Suprapubic skin (tissue), 4 donors: ENCODE measurements at regions not wholly inside any gene's neighbourhood (a gene's known extent, or its start where the extent isn't known, plus 50 kb on each side); places are given as distances from the start of the nearest gene placed in this dataset.

ENCODE experiments used
- DNase-seq, 2 donors: peaks; one replicate each; pipeline ENCODE4 v3.0.0-alpha.2; 2019; ENCODE audit warnings: low spot score in 2 of 2
- H3K27ac ChIP-seq: fragments of 200-600 bp; sonication (generic); one replicate; pipeline ENCODE4 v1.5.1; 2019
- H3K27me3 ChIP-seq: fragments of 200-600 bp; sonication (generic); one replicate; pipeline ENCODE4 v1.5.1; 2019
- H3K36me3 ChIP-seq: fragments of 200-600 bp; sonication (generic); one replicate; pipeline ENCODE4 v1.5.1; 2019
- H3K4me1 ChIP-seq: fragments of 200-600 bp; sonication (generic); one replicate; pipeline ENCODE4 v1.5.1; 2019
- H3K4me3 ChIP-seq: fragments of 200-600 bp; sonication (generic); one replicate; pipeline ENCODE4 v1.5.1; 2019; ENCODE audit warnings: mild to moderate bottlenecking
- H3K9me3 ChIP-seq: fragments of 200-600 bp; sonication (generic); one replicate; pipeline ENCODE4 v1.5.1; 2019
- EP300 ChIP-seq: sonication (generic); formaldehyde crosslinking; IDR thresholded peaks from one replicate; pipeline ENCODE4 v1.6.1; 2017; ENCODE audit warnings: antibody characterized with exemption
- POLR2A ChIP-seq, 2 donors: fragments of 450-650 bp; IDR thresholded peaks; one replicate each; pipeline ENCODE4 v1.6.1; 2017; ENCODE audit warnings: antibody characterized with exemption in 2 of 2, mild to moderate bottlenecking in 2 of 2, moderate library complexity in 2 of 2
- POLR2AphosphoS5 ChIP-seq, 3 donors: sonication (generic); formaldehyde crosslinking; IDR thresholded peaks; one replicate each; pipeline ENCODE4 v1.6.1; 2017; ENCODE audit warnings: antibody characterized with exemption in 3 of 3
- WGBS: methylation state at CpG from one replicate; pipeline ENCODE4 v1.1.5; 2018; 5-methylcytosine and 5-hydroxymethylcytosine counted together
- TF ChIP-seq, protein P1 (sequence below), 2 donors: fragments of 200-600 bp in 1 of 2; fragments of 450-650 bp in 1 of 2; sonication (generic) in 1 of 2; IDR thresholded peaks; one replicate each; pipeline ENCODE4 v1.5.1; 2016 to 2019; ENCODE audit warnings: antibody characterized with exemption in 2 of 2, mild to moderate bottlenecking in 1 of 2, moderate library complexity in 1 of 2

GRCh38 chrX:39020051-39020669 lies 218.9 kb downstream of the MID1IP1 start:
- H3K36me3 ChIP-seq = no peaks in the 10 kb centered on the region
- H3K4me1 ChIP-seq = no peaks in the 10 kb centered on the region
- no peak for DNase-seq
- H3K27me3 ChIP-seq = no peaks in the 10 kb centered on the region
- H3K27ac ChIP-seq = no peak overlapping the region
- no peaks in the 10 kb centered on the region for H3K9me3 ChIP-seq
- no peak overlapping the region for H3K4me3 ChIP-seq
- no peak for TF ChIP-seq EP300
- no peak for TF ChIP-seq POLR2A (IDR thresholded peaks at IDR 0.05)
- TF ChIP-seq POLR2AphosphoS5 (IDR thresholded peaks at IDR 0.05) = no peak
- TF ChIP-seq, protein P1, sequence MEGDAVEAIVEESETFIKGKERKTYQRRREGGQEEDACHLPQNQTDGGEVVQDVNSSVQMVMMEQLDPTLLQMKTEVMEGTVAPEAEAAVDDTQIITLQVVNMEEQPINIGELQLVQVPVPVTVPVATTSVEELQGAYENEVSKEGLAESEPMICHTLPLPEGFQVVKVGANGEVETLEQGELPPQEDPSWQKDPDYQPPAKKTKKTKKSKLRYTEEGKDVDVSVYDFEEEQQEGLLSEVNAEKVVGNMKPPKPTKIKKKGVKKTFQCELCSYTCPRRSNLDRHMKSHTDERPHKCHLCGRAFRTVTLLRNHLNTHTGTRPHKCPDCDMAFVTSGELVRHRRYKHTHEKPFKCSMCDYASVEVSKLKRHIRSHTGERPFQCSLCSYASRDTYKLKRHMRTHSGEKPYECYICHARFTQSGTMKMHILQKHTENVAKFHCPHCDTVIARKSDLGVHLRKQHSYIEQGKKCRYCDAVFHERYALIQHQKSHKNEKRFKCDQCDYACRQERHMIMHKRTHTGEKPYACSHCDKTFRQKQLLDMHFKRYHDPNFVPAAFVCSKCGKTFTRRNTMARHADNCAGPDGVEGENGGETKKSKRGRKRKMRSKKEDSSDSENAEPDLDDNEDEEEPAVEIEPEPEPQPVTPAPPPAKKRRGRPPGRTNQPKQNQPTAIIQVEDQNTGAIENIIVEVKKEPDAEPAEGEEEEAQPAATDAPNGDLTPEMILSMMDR (IDR thresholded peaks at IDR 0.05) = no peak
- WGBS = 77% methylated on average over 5 of the region's 6 CpGs

DNA sequence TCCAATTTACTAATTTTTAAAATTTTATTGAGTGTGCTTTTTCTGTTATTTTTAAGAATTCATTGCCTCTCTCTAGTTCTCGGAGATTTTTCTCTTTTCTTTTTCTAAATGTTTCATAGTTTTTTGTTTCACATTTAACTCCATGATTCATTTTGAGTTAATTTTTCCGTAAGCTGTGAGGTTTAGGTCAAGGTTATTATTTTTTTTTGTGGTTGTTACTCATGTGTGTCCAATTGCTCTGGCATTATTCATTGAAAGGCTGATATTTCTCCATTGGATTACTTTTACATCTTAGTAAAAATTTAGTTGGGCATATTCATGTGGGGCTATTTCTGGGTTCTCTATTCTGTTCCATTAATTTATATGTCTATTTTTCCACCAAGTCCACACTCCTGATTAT lies 220.8 kb downstream of the MID1IP1 start:
- Histone ChIP-seq H3K36me3 (no peaks in the 10 kb centered on the region), H3K4me3 (no peak overlapping the region), H3K4me1 (no peaks in the 10 kb centered on the region), H3K9me3 (no peaks in the 10 kb centered on the region), H3K27ac (no peak overlapping the region), H3K27me3 (no peaks in the 10 kb centered on the region)
- DNase-seq = no peak
- WGBS = 78% methylated on average over 2 of the region's 2 CpGs
- no peak for TF ChIP-seq POLR2A (IDR thresholded peaks at IDR 0.05)
- TF ChIP-seq POLR2AphosphoS5 (IDR thresholded peaks at IDR 0.05) = no peak
- TF ChIP-seq EP300 = no peak
- TF ChIP-seq, protein P1 (IDR thresholded peaks at IDR 0.05) = no peak

DNA sequence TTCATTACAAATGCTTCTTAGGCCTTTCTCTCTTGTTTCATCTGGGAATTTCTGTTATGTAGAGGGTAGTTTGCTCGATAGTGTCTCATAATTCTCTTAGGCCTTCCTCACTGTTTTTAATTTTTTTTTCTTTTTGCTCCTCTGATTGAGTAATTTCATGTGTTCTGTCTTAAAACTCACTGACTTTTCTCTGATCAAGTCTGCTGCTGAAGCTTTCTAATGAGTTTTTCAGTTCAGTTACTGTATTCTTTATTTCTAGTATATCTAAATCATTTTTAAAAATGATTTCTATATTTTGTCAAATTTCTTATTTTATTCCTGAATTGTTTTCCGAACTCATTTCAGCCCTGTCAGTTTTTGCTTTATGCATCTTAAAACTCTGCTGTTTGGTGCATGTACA lies 228.0 kb downstream of the MID1IP1 start:
- TF ChIP-seq EP300 (no peak), POLR2A (IDR thresholded peaks at IDR 0.05) (no peak), POLR2AphosphoS5 (IDR thresholded peaks at IDR 0.05) (no peak)
- TF ChIP-seq, protein P1 (IDR thresholded peaks at IDR 0.05) = no peak
- DNase-seq = no peak
- Histone ChIP-seq H3K4me1 (no peaks in the 10 kb centered on the region), H3K36me3 (no peaks in the 10 kb centered on the region), H3K9me3 (no peaks in the 10 kb centered on the region), H3K27ac (no peak overlapping the region), H3K27me3 (no peaks in the 10 kb centered on the region), H3K4me3 (no peak overlapping the region)
- 73% methylated on average over 2 of the region's 2 CpGs for WGBS

DNA sequence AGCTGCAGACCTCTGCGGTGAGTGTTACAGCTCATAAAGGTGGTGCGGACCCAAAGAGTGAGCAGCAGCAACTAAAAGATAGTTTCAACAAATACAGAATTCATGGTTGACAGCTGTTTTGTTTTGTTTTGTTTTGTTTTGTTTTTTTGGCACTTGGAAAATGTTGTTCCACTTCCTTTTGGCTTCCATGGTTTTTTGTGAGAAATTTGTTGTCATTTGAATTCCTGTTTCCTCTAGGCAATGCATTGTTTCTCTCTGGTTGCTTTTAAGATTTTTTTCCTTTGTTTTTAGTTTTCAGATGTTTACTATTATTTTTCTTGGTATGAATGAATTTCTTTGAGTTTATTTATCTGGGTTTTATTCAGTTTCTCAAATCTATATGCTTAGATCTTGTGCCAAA lies 229.4 kb downstream of the MID1IP1 start:
- Histone ChIP-seq H3K4me1 (no peaks in the 10 kb centered on the region), H3K27ac (no peak overlapping the region), H3K36me3 (no peaks in the 10 kb centered on the region), H3K9me3 (no peaks in the 10 kb centered on the region), H3K4me3 (no peak overlapping the region), H3K27me3 (no peaks in the 10 kb centered on the region)
- TF ChIP-seq EP300 (no peak), POLR2AphosphoS5 (IDR thresholded peaks at IDR 0.05) (no peak), POLR2A (IDR thresholded peaks at IDR 0.05) (no peak)
- TF ChIP-seq, protein P1 (IDR thresholded peaks at IDR 0.05) = no peak
- no peak for DNase-seq
- 91% methylated on average over 2 of the region's 2 CpGs for WGBS

DNA sequence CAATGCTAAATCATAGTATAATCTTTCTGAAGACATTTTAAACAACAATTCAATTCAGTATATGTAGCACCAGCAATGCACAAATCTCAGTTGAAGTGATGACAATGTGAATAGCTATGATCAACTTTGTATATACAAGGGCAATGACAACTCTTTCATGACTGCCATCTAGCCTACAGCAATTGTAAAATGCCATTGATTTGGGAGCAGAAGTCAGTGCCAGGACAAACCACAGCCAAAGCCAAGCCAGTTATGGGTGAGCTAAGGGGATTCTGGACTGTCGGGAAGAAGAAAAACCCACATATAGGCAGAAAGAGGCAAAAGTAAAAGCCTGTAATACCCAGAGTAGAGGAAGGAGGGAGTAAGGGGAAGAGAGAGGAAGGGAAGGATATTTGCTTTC lies 238.6 kb downstream of the MID1IP1 start:
- H3K36me3 ChIP-seq = no peaks in the 10 kb centered on the region
- no peaks in the 10 kb centered on the region for H3K27me3 ChIP-seq
- no peak overlapping the region for H3K4me3 ChIP-seq
- no peaks in the 10 kb centered on the region for H3K9me3 ChIP-seq
- TF ChIP-seq, protein P1 (IDR thresholded peaks at IDR 0.05) = no peak
- TF ChIP-seq POLR2A (IDR thresholded peaks at IDR 0.05) (no peak), POLR2AphosphoS5 (IDR thresholded peaks at IDR 0.05) (no peak), EP300 (no peak)
- H3K27ac ChIP-seq = no peak overlapping the region
- H3K4me1 ChIP-seq = no peaks in the 10 kb centered on the region
- WGBS = 82% methylated on average over 1 of the region's 1 CpG
- no peak for DNase-seq
